ENCODE measurements at regions not wholly inside any gene's neighbourhood (a gene's known extent, or its start where the extent isn't known, plus 50 kb on each side); places are given as distances from the start of the nearest gene placed in this dataset.

- Histone ChIP-seq H3K9me3 (ENCODE audit: control insufficient read depth in 1 of 2, low read length in 2 of 2) (no peaks in the 10 kb centered on the region), H3K4me3 (ENCODE audit: low read length in 2 of 2) (no peak overlapping the region), H3K27ac (ENCODE audit: low read depth, low read length) (no peak overlapping the region), H3K27me3 (ENCODE audit: insufficient read depth, low read length) (no peaks in the 10 kb centered on the region), H3K36me3 (ENCODE audit: insufficient read depth, low read length) (no peaks in the 10 kb centered on the region), H3K4me1 (ENCODE audit: insufficient read depth, low read length) (no peaks in the 10 kb centered on the region)
- ChIA-PET POLR2A (ENCODE audit: partially characterized antibody) (no interaction called here), CTCF (ENCODE audit: partially characterized antibody) (no interaction called here)
- no peaks in the 10 kb centered on the region for H3K9me3 Mint-ChIP-seq
- H3K27ac Mint-ChIP-seq = no peak overlapping the region
- H3K4me3 Mint-ChIP-seq = no peak overlapping the region
- H3K27me3 Mint-ChIP-seq = peaks cover 0 to 2% of the 10 kb centered on the region in 2 donors
- no peak for DNase-seq
- no peaks in the 10 kb centered on the region for H3K4me1 Mint-ChIP-seq
- no peaks in the 10 kb centered on the region for H3K36me3 Mint-ChIP-seq
- intact Hi-C loops (cut with micrococcal nuclease) = no loop called here
These were observed 92.7 kb upstream of the PRICKLE2 start for GRCh38 chr3:64318001-64318400.

GRCh38 chr3:64316971-64317370 lies 91.7 kb upstream of the PRICKLE2 start:
- no peaks in the 10 kb centered on the region for H3K4me1 Mint-ChIP-seq
- Histone ChIP-seq H3K4me1 (ENCODE audit: insufficient read depth, low read length) (no peaks in the 10 kb centered on the region), H3K4me3 (ENCODE audit: low read length in 2 of 2) (no peak overlapping the region), H3K27me3 (ENCODE audit: insufficient read depth, low read length) (no peaks in the 10 kb centered on the region), H3K9me3 (ENCODE audit: control insufficient read depth in 1 of 2, low read length in 2 of 2) (no peaks in the 10 kb centered on the region), H3K36me3 (ENCODE audit: insufficient read depth, low read length) (no peaks in the 10 kb centered on the region), H3K27ac (ENCODE audit: low read depth, low read length) (no peak overlapping the region)
- no peak for DNase-seq
- ChIA-PET POLR2A (ENCODE audit: partially characterized antibody) (no interaction called here), CTCF (ENCODE audit: partially characterized antibody) (no interaction called here)
- H3K27ac Mint-ChIP-seq = no peak overlapping the region
- H3K27me3 Mint-ChIP-seq = peaks cover 0 to 2% of the 10 kb centered on the region in 2 donors
- no peaks in the 10 kb centered on the region for H3K36me3 Mint-ChIP-seq
- no peaks in the 10 kb centered on the region for H3K9me3 Mint-ChIP-seq
- no peak overlapping the region for H3K4me3 Mint-ChIP-seq
- intact Hi-C loops (cut with micrococcal nuclease) = no loop called here

- Mint-ChIP-seq H3K27ac (no peak overlapping the region), H3K27me3 (no peaks in the 10 kb centered on the region), H3K9me3 (no peaks in the 10 kb centered on the region), H3K4me3 (no peak overlapping the region), H3K4me1 (no peaks in the 10 kb centered on the region), H3K36me3 (no peaks in the 10 kb centered on the region)
- Histone ChIP-seq H3K4me3 (ENCODE audit: low read length in 2 of 2) (no peak overlapping the region), H3K27ac (ENCODE audit: low read depth, low read length) (no peak overlapping the region), H3K36me3 (ENCODE audit: insufficient read depth, low read length) (no peaks in the 10 kb centered on the region), H3K27me3 (ENCODE audit: insufficient read depth, low read length) (no peaks in the 10 kb centered on the region), H3K4me1 (ENCODE audit: insufficient read depth, low read length) (no peaks in the 10 kb centered on the region), H3K9me3 (ENCODE audit: control insufficient read depth in 1 of 2, low read length in 2 of 2) (no peaks in the 10 kb centered on the region)
- ChIA-PET CTCF (ENCODE audit: partially characterized antibody) (no interaction called here), POLR2A (ENCODE audit: partially characterized antibody) (no interaction called here)
- DNase-seq = no peak
- intact Hi-C loops (cut with micrococcal nuclease) = no loop called here
These were observed 86.3 kb upstream of the PRICKLE2 start for GRCh38 chr3:64311424-64312061.

- no peak overlapping the region for H3K4me3 Mint-ChIP-seq
- H3K27me3 Mint-ChIP-seq = no peaks in the 10 kb centered on the region
- no peak overlapping the region for H3K4me3 ChIP-seq (ENCODE audit: low read length in 2 of 2)
- H3K4me1 ChIP-seq (ENCODE audit: insufficient read depth, low read length) = no peaks in the 10 kb centered on the region
- no peaks in the 10 kb centered on the region for H3K36me3 Mint-ChIP-seq
- ChIA-PET CTCF (ENCODE audit: partially characterized antibody) (no interaction called here), POLR2A (ENCODE audit: partially characterized antibody) (no interaction called here)
- H3K9me3 Mint-ChIP-seq = no peaks in the 10 kb centered on the region
- H3K4me1 Mint-ChIP-seq = no peaks in the 10 kb centered on the region
- no peak overlapping the region for H3K27ac Mint-ChIP-seq
- no peaks in the 10 kb centered on the region for H3K27me3 ChIP-seq (ENCODE audit: insufficient read depth, low read length)
- H3K27ac ChIP-seq (ENCODE audit: low read depth, low read length) = no peak overlapping the region
- intact Hi-C loops (cut with micrococcal nuclease) = no loop called here
- no peaks in the 10 kb centered on the region for H3K9me3 ChIP-seq (ENCODE audit: control insufficient read depth in 1 of 2, low read length in 2 of 2)
- no peaks in the 10 kb centered on the region for H3K36me3 ChIP-seq (ENCODE audit: insufficient read depth, low read length)
- no peak for DNase-seq
These were observed 83.7 kb upstream of the PRICKLE2 start for GRCh38 chr3:64308931-64309330.

GRCh38 chr3:64306745-64307144 lies 81.5 kb upstream of the PRICKLE2 start:
- Mint-ChIP-seq H3K4me1 (no peaks in the 10 kb centered on the region), H3K4me3 (no peak overlapping the region), H3K27me3 (no peaks in the 10 kb centered on the region), H3K27ac (no peak overlapping the region), H3K36me3 (no peaks in the 10 kb centered on the region), H3K9me3 (peaks cover 0 to 3% (median 0%) of the 10 kb centered on the region in 8 donors)
- no peaks in the 10 kb centered on the region for H3K27me3 ChIP-seq (ENCODE audit: insufficient read depth, low read length)
- ChIA-PET POLR2A (ENCODE audit: partially characterized antibody) (no interaction called here), CTCF (ENCODE audit: partially characterized antibody) (no interaction called here)
- no peaks in the 10 kb centered on the region for H3K9me3 ChIP-seq (ENCODE audit: control insufficient read depth in 1 of 2, low read length in 2 of 2)
- intact Hi-C loops (cut with micrococcal nuclease) = no loop called here
- no peaks in the 10 kb centered on the region for H3K4me1 ChIP-seq (ENCODE audit: insufficient read depth, low read length)
- H3K27ac ChIP-seq (ENCODE audit: low read depth, low read length) = no peak overlapping the region
- no peak overlapping the region for H3K4me3 ChIP-seq (ENCODE audit: low read length in 2 of 2)
- no peaks in the 10 kb centered on the region for H3K36me3 ChIP-seq (ENCODE audit: insufficient read depth, low read length)
- no peak for DNase-seq

- no peak overlapping the region for H3K27ac Mint-ChIP-seq
- no peak for DNase-seq
- no peaks in the 10 kb centered on the region for H3K9me3 ChIP-seq (ENCODE audit: control insufficient read depth in 1 of 2, low read length in 2 of 2)
- H3K4me1 Mint-ChIP-seq = no peaks in the 10 kb centered on the region
- no peaks in the 10 kb centered on the region for H3K4me1 ChIP-seq (ENCODE audit: insufficient read depth, low read length)
- no peaks in the 10 kb centered on the region for H3K27me3 ChIP-seq (ENCODE audit: insufficient read depth, low read length)
- intact Hi-C loops (cut with micrococcal nuclease) = no loop called here
- no peak overlapping the region for H3K4me3 ChIP-seq (ENCODE audit: low read length in 2 of 2)
- POLR2A ChIA-PET (ENCODE audit: partially characterized antibody) = no interaction called here
- H3K27me3 Mint-ChIP-seq = no peaks in the 10 kb centered on the region
- CTCF ChIA-PET (ENCODE audit: partially characterized antibody) = no interaction called here
- no peaks in the 10 kb centered on the region for H3K36me3 Mint-ChIP-seq
- H3K27ac ChIP-seq (ENCODE audit: low read depth, low read length) = no peak overlapping the region
- no peak overlapping the region for H3K4me3 Mint-ChIP-seq
- no peaks in the 10 kb centered on the region for H3K36me3 ChIP-seq (ENCODE audit: insufficient read depth, low read length)
- peaks cover 0 to 3% (median 0%) of the 10 kb centered on the region in 8 donors for H3K9me3 Mint-ChIP-seq
These were observed 80.5 kb upstream of the PRICKLE2 start for GRCh38 chr3:64305731-64306130.

GRCh38 chr3:64304828-64305410 lies 79.7 kb upstream of the PRICKLE2 start:
- no peak for DNase-seq
- H3K9me3 Mint-ChIP-seq = peaks cover 0 to 3% (median 0%) of the 10 kb centered on the region in 8 donors
- Histone ChIP-seq H3K4me3 (ENCODE audit: low read length in 2 of 2) (no peak overlapping the region), H3K27ac (ENCODE audit: low read depth, low read length) (no peak overlapping the region), H3K27me3 (ENCODE audit: insufficient read depth, low read length) (no peaks in the 10 kb centered on the region), H3K9me3 (ENCODE audit: control insufficient read depth in 1 of 2, low read length in 2 of 2) (no peaks in the 10 kb centered on the region), H3K36me3 (ENCODE audit: insufficient read depth, low read length) (no peaks in the 10 kb centered on the region), H3K4me1 (ENCODE audit: insufficient read depth, low read length) (no peaks in the 10 kb centered on the region)
- intact Hi-C loops (cut with micrococcal nuclease) = no loop called here
- peak overlapping the region in 1 of 7 donors; percentile 9 for H3K27ac Mint-ChIP-seq
- CTCF ChIA-PET (ENCODE audit: partially characterized antibody) = no interaction called here
- H3K4me1 Mint-ChIP-seq = no peaks in the 10 kb centered on the region
- no peaks in the 10 kb centered on the region for H3K27me3 Mint-ChIP-seq
- POLR2A ChIA-PET (ENCODE audit: partially characterized antibody) = no interaction called here
- no peak overlapping the region for H3K4me3 Mint-ChIP-seq
- no peaks in the 10 kb centered on the region for H3K36me3 Mint-ChIP-seq
